ENCODE measurements at regions not wholly inside any gene's neighbourhood (a gene's known extent, or its start where the extent isn't known, plus 50 kb on each side); places are given as distances from the start of the nearest gene placed in this dataset.
A peak's percentile ranks its signal among the peaks of the same experiment; 100 is the strongest.

DNA sequence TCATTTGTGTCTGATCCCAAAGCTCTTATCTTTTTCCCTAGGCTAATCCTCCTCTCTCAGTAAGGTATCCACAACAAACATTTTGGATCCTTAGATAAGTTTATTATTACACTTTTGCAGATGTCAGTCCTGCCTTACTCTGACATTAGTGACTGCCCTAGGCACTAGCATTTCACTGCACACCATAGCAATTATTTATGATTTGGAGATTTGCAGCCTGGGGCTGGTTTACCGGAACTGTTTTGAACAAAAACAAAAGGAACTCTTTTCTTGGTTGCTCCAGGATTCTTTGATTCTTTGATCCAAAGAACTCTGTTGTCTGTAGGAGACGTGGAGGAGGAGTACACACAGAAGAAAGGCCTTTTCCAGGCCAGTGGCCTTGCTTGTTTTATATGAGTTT lies 80.4 kb downstream of the EDNRB start:
- no peak for DNase-seq (ENCODE audit: low read depth)

DNA sequence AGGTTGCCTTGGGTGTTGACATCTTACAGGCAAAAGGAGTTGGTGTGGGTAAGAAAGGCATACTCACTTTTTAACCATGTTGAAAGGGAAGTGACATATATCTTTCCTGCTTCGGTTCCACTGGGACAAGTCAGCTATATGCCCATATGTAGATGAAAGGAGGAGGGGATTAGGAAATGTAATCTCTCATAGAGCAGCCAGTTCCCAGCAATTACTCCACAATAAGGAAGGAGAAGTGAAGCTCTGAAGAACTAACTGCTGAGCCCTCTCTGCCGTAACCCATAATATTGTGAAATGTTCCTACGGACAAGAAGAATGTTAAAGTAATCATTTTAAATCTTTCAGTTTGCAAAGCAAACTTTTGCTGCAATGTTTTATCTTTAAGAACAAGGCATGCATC lies 82.2 kb downstream of the EDNRB start:
- DNase-seq (ENCODE audit: low read depth): no peak

DNA sequence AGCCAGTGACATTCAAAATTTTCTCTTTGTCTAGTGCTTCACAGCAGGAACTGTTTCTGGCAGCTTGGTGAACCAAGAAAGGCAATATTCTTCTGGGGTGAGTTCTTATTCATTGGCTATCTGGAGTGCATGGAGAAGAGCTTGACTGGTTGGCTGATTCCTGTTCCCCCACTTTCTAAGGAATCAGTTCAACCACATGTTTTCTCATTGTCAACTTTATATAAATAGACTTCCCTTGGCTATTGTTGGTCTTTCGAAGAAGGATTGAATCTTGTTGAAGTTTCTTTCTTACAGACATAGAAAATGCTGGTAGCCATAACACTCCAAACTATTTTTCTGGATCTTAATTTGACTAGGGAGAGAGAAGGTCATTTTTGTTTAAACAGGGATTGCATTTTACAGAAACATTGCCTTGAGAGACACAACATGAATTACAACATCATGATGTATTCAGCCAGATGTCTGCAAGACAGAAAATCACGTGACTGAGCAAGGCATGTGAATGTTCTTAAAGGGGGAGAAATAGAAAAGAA lies 85.2 kb downstream of the EDNRB start:
- DNase-seq (ENCODE audit: low read depth): peak; percentile 71

DNA sequence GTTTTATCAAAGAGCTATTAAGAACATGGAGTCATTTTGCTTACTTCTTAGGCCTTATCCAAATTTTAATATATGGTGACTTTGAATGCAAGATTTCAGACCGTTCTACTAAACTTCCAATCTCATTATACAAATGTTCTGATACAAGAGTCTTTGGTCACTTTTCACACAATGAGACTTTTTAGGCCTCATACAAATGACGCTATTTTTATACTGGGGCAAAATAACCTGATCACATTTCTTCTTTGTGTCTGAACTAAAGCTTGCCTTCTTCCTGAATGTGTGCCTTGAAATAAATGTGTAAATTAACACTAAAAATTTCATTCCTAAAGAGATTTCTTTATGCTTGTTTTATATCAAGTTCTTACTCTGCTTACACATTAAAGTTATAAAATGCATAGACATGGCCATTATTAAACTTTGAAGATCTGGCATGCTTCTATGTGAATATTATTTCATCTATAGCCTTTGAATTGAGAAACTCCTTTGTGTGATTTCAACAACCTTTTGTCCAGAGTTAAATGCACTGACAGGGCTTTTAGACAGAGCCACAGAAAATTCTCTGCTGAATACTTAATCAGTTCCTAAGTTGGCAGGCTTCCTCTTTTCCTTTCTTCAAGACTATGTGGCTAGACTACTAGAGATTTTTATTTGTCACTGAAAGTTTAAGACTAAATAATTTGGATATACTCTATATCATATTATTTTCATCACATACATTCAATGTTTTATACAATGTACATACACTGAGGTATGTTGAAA lies 86.1 kb downstream of the EDNRB start:
- DNase-seq (ENCODE audit: low read depth): no peak

DNA sequence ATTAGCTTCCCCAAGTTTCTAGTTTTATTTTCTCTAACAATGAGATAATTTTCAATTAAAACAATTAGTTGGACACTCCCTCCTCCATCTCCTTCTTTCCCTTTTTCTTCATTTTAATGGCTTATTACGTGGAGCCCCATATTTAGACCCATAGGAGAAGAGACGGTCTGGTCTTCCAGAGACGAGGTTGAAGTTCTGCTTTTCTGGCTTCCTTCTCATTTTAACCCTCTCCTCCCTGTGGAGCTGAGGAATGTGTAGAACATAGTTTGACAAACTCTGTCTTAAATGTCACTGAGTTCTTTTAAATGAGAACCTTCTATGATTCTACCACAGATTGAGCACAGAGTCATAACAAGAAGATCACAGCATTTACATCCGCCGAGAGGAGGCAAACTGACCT lies 86.8 kb downstream of the EDNRB start:
- no peak for DNase-seq (ENCODE audit: low read depth)

DNA sequence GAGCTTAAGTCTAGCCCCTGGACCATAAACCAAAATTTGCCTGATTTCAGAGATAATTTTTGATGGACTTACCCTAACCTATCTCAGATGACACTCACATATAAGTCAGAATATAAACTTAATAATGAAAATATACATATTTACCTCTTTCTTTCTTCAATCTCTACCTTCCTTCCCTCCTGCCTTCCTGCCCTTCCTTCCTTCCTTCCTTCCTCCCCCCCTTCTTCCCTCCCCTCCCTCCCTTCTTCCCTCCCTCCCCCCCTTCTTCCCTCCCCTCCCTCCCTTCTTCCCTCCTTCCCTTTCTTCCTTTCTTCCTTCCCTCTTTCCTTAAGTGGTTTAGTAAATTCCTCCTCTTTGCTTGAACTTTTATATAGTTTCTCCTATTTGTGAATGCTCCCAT lies 88.7 kb downstream of the EDNRB start:
- DNase-seq (ENCODE audit: low read depth): no peak

DNA sequence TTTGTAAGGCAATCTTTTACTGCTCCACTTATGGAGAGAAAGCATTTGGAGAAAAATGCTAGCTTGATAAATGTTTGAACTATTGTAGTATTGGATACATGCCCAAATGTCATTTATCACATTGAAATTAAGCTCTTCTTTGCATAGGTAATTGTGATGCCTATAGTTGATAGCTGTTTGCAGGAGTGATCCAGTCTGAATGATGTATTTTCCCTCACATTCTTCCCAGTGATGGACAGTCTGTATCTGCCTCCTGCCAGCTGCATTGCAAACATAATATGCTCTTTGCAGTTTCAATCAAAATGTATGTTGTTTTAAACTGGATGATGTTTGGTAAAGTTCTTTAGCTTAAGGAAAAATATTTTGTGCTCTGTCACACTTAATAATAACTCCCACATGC lies 89.8 kb downstream of the EDNRB start:
- DNase-seq (ENCODE audit: low read depth): no peak

DNA sequence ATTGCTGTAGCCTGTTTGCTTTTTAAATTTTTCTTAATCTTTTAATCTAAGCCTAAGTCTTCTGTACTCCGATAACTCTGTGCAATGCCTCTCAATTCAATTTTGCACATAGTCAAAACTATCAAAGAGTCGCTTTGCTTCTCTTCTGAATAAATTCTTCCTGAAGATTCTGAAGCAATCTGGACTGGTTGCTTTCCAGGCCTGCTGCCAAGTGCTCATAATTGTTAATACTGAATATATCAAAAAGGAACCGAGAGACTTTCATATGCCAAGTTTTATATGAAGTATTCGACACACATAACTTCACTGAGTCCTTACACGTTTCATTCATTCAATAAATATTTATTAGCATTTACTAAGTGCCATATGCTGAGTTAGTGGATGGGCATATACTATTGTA lies 91.3 kb downstream of the EDNRB start:
- DNase-seq (ENCODE audit: low read depth): no peak

DNA sequence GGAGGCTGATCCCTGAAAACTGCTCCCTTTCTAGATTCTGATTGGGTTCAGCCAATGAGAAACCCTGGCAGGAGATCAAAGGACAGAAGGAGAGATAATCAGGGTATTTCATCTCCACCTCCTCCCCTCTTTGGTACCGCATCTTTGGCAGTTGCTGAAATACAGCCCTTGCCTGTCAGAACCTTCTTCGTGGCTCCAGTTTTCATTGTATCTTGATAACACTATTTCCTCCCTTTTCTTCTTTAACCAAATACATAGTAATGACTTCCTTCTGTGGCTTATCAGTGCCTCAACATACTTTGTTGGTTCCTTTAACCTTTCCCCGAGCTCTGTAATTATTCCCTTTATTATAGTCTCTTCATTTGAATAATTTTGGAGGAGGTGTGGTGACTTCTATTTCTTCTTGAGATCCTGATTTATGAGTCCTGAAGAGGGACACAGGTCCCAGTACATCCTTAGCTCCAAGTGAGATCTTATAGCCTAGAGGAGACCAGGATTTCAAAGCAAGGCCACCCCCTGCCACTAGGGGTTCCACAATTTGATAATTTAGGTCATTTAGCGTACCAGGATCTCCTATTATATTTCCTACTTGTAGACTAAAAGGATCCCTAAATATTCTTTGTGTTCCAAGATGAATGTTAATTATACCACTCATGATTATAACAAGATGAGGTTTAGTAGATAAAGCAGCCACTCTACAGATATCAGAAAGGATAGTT lies 98.0 kb downstream of the EDNRB start:
- DNase-seq (ENCODE audit: low read depth): peak; percentile 3

DNA sequence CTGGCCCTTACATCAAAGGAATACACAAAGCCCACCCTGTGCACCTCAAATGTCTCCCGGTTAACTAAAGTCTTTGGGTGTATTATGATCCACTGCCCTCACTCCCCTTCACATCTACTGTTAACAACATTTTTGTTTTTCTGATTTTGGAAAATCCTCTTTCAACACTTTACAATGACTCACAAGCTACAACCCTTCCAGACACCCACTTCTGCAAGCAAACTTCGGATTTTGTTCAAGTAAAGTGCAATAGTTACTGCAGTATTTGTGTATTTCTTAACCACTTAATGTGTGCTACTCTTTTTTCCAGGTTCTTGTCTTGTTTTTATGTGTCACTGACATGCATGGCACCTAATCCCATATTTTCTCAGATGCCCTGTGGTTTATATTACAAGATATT lies 101.1 kb downstream of the EDNRB start:
- no peak for DNase-seq (ENCODE audit: low read depth)

DNA sequence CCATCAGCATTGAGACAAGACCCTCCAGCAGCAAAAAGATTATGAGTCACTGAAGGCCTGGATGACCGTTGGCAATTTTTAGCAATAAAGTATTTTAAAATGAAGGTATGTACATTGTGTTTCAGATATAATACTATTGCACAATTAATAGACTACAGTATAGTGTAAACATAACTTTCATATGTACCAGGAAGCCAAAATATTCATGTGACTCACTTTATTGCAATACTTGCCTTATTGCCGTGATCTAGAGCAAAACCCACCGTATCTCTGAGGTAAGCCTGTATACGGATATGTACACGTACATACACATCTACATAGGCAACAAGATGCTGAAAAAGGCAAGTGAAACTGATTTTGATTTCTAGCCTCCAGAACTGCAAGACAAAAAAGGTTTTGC lies 103.3 kb downstream of the EDNRB start:
- no peak for DNase-seq (ENCODE audit: low read depth)

Measured in LHCN-M2 (cell line).